HEK293 (cell line): ENCODE measurements at regions not wholly inside any gene's neighbourhood (a gene's known extent, or its start where the extent isn't known, plus 50 kb on each side); places are given as distances from the start of the nearest gene placed in this dataset.

Experiments
- CTCF ChIP-seq: fragments of 450-650 bp; formaldehyde crosslinking; IDR thresholded peaks from 2 replicates; pipeline ENCODE4 v1.5.1; 2016; ENCODE audit warnings: missing biosample characterization, missing genetic modification characterization
- HOXA7 ChIP-seq: sonication (generic); formaldehyde crosslinking; IDR thresholded peaks from 2 replicates; pipeline ENCODE4 v1.8.1; 2022; ENCODE audit warnings: missing genetic modification reagents, borderline replicate concordance
- KLF1 ChIP-seq: fragments of 450-650 bp; formaldehyde crosslinking; IDR thresholded peaks from 2 replicates; pipeline ENCODE4 v1.5.1; 2016; ENCODE audit warnings: missing biosample characterization, missing genetic modification characterization
- KLF16 ChIP-seq: fragments of 450-650 bp; formaldehyde crosslinking; IDR thresholded peaks from 2 replicates; pipeline ENCODE4 v1.5.1; 2017; ENCODE audit warnings: missing biosample characterization, missing genetic modification characterization
- KLF17 ChIP-seq: fragments of 450-650 bp; formaldehyde crosslinking; IDR thresholded peaks from 2 replicates; pipeline ENCODE4 v1.5.1; 2016; ENCODE audit warnings: missing biosample characterization, missing genetic modification characterization
- PATZ1 ChIP-seq: fragments of 450-650 bp; formaldehyde crosslinking; IDR thresholded peaks from 2 replicates; pipeline ENCODE4 v1.5.1; 2016; ENCODE audit warnings: missing biosample characterization, missing genetic modification characterization
- TRIM28 ChIP-seq: IDR thresholded peaks from 2 replicates; pipeline ENCODE4 v1.6.1; 2011; ENCODE audit warnings: low read length, control low read depth, borderline replicate concordance
- ZBTB49 ChIP-seq: fragments of 450-650 bp; formaldehyde crosslinking; IDR thresholded peaks from 2 replicates; pipeline ENCODE4 v1.5.1; 2016; ENCODE audit warnings: missing biosample characterization, missing genetic modification characterization, low read depth
- ZNF133 ChIP-seq: fragments of 450-650 bp; formaldehyde crosslinking; IDR thresholded peaks from 2 replicates; pipeline ENCODE4 v1.5.1; 2016; ENCODE audit warnings: missing biosample characterization, missing genetic modification characterization
- ZNF350 ChIP-seq: fragments of 450-650 bp; formaldehyde crosslinking; IDR thresholded peaks from 2 replicates; pipeline ENCODE4 v1.5.0; 2017; ENCODE audit warnings: missing biosample characterization, mild to moderate bottlenecking, missing genetic modification characterization
- ZNF449 ChIP-seq: fragments of 450-650 bp; formaldehyde crosslinking; IDR thresholded peaks from 2 replicates; pipeline ENCODE4 v1.5.1; 2017; ENCODE audit warnings: missing biosample characterization, mild to moderate bottlenecking, missing genetic modification characterization, moderate library complexity
- ZNF701 ChIP-seq: fragments of 450-650 bp; formaldehyde crosslinking; IDR thresholded peaks from 2 replicates; pipeline ENCODE4 v1.5.1; 2016; ENCODE audit warnings: missing biosample characterization, missing genetic modification characterization
- ZSCAN18 ChIP-seq: fragments of 450-650 bp; formaldehyde crosslinking; IDR thresholded peaks from 2 replicates; pipeline ENCODE4 v1.5.1; 2016; ENCODE audit warnings: missing biosample characterization, missing genetic modification characterization

- TF ChIP-seq TRIM28, result no peak
- TF ChIP-seq KLF16 (tag by site-specific recombination), result no peak
- TF ChIP-seq ZBTB49 (tag by site-specific recombination), result no peak
- no peak for TF ChIP-seq ZNF350
- no peak for TF ChIP-seq KLF17
- TF ChIP-seq CTCF, result no peak
- no peak for TF ChIP-seq KLF1 (tag by site-specific recombination)
- TF ChIP-seq ZNF449, result no peak
- TF ChIP-seq ZSCAN18, result no peak
- TF ChIP-seq ZNF701 (tag by site-specific recombination), result no peak
- no peak for TF ChIP-seq PATZ1
- no peak for TF ChIP-seq ZNF133 (tag by site-specific recombination)
- no peak for TF ChIP-seq HOXA7
These were observed 94.2 kb upstream of the PPP2R3A start for GRCh38 chr3:135871311-135871710.
